ENCODE measurements at regions not wholly inside any gene's neighbourhood (a gene's known extent, or its start where the extent isn't known, plus 50 kb on each side); places are given as distances from the start of the nearest gene placed in this dataset.

DNA sequence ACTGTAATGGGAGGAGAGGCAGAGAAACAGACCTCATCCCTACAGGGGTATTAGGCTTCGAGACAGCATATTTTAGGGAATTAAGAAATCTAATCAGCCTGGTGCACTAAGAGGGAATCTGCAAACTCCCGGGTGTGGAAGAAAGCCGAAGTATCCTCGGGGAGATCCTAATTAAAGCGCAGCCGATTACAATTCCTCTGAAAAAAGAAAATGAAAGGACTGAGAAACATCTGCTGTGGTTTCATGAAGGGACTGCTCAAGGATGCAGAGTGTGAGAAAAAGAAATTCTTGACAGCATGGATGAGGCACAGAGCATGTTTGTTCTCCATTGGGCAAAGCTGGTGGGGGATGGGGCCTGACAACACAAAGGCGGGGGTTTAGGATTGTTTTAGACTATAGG is 290.0 kb upstream of the LARGE1 start:
- Histone ChIP-seq H3K36me3 (ENCODE audit: control insufficient read depth in 1 of 2, insufficient read depth in 2 of 2, low read length in 2 of 2) (no peaks in the 10 kb centered on the region), H2AFZ (ENCODE audit: low read depth, low read length, poor library complexity, severe bottlenecking) (no peak overlapping the region), H3K4me1 (ENCODE audit: control insufficient read depth in 1 of 2, insufficient read depth in 2 of 2, low read length in 2 of 2) (no peaks in the 10 kb centered on the region), H3K9me2 (ENCODE audit: insufficient read depth) (no peaks in the 10 kb centered on the region), H3K9me3 (ENCODE audit: control insufficient read depth in 1 of 2, insufficient read depth in 1 of 2, low read depth in 1 of 2, low read length in 2 of 2) (peaks cover 25 to 34% of the 10 kb centered on the region in 2 experiments; a peak in 2 of 4 replicates), H3K79me2 (ENCODE audit: insufficient read depth, low read length) (no peaks in the 10 kb centered on the region), H3K27ac (ENCODE audit: low read depth, low read length) (no peak overlapping the region), H3K27me3 (ENCODE audit: insufficient read depth, low read length) (no peaks in the 10 kb centered on the region), H3K9ac (ENCODE audit: low read length) (no peak overlapping the region), H3K4me3 (replicated peaks in 1 of 2; ENCODE audit: low read depth in 1 of 2, low read length in 2 of 2) (no peak overlapping the region), H3K4me2 (ENCODE audit: low read length) (no peak overlapping the region), H4K20me1 (ENCODE audit: insufficient read depth) (no peaks in the 10 kb centered on the region)
- CTCF ChIA-PET, result no interaction called here
- POLR2A ChIA-PET, result no interaction called here
- DNase-seq (ENCODE audit: low read depth, low spot score) (no peak), ATAC-seq (no peak)
- no TSS peak for BruUV-seq (replicated peaks)
- intact Hi-C loops (cut with micrococcal nuclease), result no loop called here
- RAD21 ChIA-PET (ENCODE audit: low non-redundant PET in 1 of 2, low total read pairs in 2 of 2, uncharacterized antibody in 2 of 2, unreplicated experiment in 2 of 2), result no interaction called here
- TF ChIP-seq MAX (IDR thresholded peaks at IDR 0.05) (no peak), ZFX (IDR thresholded peaks at IDR 0.05) (no peak), EGR1 (IDR thresholded peaks at IDR 0.05; ENCODE audit: low read depth) (no peak), ELF1 (IDR thresholded peaks at IDR 0.05; ENCODE audit: borderline replicate concordance, low read depth) (no peak), ZNF274 (IDR thresholded peaks at IDR 0.05; ENCODE audit: low read depth, low read length) (no peak), YY1 (IDR thresholded peaks at IDR 0.05; ENCODE audit: extremely low read depth, insufficient replicate concordance, low read depth, low read length) (no peak), POLR2A (IDR thresholded peaks at IDR 0.05; ENCODE audit: borderline replicate concordance, extremely low read depth, insufficient read depth, insufficient read length) (no peak), FOSL1 (IDR thresholded peaks at IDR 0.05; ENCODE audit: low read depth) (no peak), SP1 (IDR thresholded peaks at IDR 0.05; ENCODE audit: low read depth) (no peak), ZBTB33 (IDR thresholded peaks at IDR 0.05; ENCODE audit: extremely low read depth, insufficient replicate concordance, low read length) (no peak), EZH2phosphoT487 (IDR thresholded peaks at IDR 0.05; ENCODE audit: borderline replicate concordance) (no peak), CBX3 (IDR thresholded peaks at IDR 0.05; ENCODE audit: low read depth) (no peak), POLR2AphosphoS5 (IDR thresholded peaks at IDR 0.05; ENCODE audit: low read depth, low read length) (no peak), EZH2 (IDR thresholded peaks at IDR 0.05) (no peak), CEBPB (IDR thresholded peaks at IDR 0.05; ENCODE audit: low read depth) (no peak), SIN3A (IDR thresholded peaks at IDR 0.05; ENCODE audit: low read depth) (no peak), ATF3 (IDR thresholded peaks at IDR 0.05) (no peak), TCF7L2 (IDR thresholded peaks at IDR 0.05; ENCODE audit: borderline replicate concordance, extremely low read depth, insufficient read depth, insufficient read length) (no peak), RAD21 (IDR thresholded peaks at IDR 0.05; ENCODE audit: low read depth) (no peak)
- TF ChIP-seq, protein P1, sequence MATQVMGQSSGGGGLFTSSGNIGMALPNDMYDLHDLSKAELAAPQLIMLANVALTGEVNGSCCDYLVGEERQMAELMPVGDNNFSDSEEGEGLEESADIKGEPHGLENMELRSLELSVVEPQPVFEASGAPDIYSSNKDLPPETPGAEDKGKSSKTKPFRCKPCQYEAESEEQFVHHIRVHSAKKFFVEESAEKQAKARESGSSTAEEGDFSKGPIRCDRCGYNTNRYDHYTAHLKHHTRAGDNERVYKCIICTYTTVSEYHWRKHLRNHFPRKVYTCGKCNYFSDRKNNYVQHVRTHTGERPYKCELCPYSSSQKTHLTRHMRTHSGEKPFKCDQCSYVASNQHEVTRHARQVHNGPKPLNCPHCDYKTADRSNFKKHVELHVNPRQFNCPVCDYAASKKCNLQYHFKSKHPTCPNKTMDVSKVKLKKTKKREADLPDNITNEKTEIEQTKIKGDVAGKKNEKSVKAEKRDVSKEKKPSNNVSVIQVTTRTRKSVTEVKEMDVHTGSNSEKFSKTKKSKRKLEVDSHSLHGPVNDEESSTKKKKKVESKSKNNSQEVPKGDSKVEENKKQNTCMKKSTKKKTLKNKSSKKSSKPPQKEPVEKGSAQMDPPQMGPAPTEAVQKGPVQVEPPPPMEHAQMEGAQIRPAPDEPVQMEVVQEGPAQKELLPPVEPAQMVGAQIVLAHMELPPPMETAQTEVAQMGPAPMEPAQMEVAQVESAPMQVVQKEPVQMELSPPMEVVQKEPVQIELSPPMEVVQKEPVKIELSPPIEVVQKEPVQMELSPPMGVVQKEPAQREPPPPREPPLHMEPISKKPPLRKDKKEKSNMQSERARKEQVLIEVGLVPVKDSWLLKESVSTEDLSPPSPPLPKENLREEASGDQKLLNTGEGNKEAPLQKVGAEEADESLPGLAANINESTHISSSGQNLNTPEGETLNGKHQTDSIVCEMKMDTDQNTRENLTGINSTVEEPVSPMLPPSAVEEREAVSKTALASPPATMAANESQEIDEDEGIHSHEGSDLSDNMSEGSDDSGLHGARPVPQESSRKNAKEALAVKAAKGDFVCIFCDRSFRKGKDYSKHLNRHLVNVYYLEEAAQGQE (IDR thresholded peaks at IDR 0.05; ENCODE audit: low read depth), result no peak
